Stimulated activated CD4-positive, alpha-beta T cell treated with anti-CD3 and anti-CD28 coated beads, Interleukin-15, amount 100 ng/mL, for 1 hour (primary cell): ENCODE measurements at regions not wholly inside any gene's neighbourhood (a gene's known extent, or its start where the extent isn't known, plus 50 kb on each side); places are given as distances from the start of the nearest gene placed in this dataset.

Source experiments
- DNase-seq, 2 donors: peaks; one replicate each; pipeline ENCODE4 v3.0.0-alpha.2; 2020; ENCODE audit warnings: low read depth in 1 of 2, low spot score in 1 of 2

GRCh38 chr17:79142375-79142774 lies 67.8 kb downstream of the ENGASE start:
- DNase-seq, result no peak

- DNase-seq, result no peak
These were observed 67.1 kb downstream of the ENGASE start for GRCh38 chr17:79141578-79142355.

- DNase-seq, result no peak
These were observed 64.2 kb downstream of the ENGASE start for GRCh38 chr17:79138826-79139225.

GRCh38 chr17:79137789-79138165 lies 63.2 kb downstream of the ENGASE start:
- DNase-seq, result no peak

GRCh38 chr17:79137015-79137788 lies 62.6 kb downstream of the ENGASE start:
- no peak for DNase-seq

- no peak for DNase-seq
These were observed 62.0 kb downstream of the ENGASE start for GRCh38 chr17:79136596-79136995.
